H1 (cell line): ENCODE measurements at regions not wholly inside any gene's neighbourhood (a gene's known extent, or its start where the extent isn't known, plus 50 kb on each side); places are given as distances from the start of the nearest gene placed in this dataset.

Experiments used
- BACH1 ChIP-seq: IDR thresholded peaks from 2 replicates; pipeline ENCODE4 v1.6.1; 2012; ENCODE audit warnings: low read length, improper control_type of control experiment
- KDM1A ChIP-seq: fragments of 200-600, 300-600 bp; sonication (generic); IDR thresholded peaks from 2 replicates; pipeline ENCODE4 v1.7.1; 2016; ENCODE audit warnings: mild to moderate bottlenecking, low read length, borderline replicate concordance
- NRF1 ChIP-seq: IDR thresholded peaks from 2 replicates; pipeline ENCODE4 v1.6.1; 2011; ENCODE audit warnings: mild to moderate bottlenecking, low read depth, low read length, improper control_type of control experiment
- RNF2 ChIP-seq: fragments of 200-900, 300-1000 bp; sonication (generic); IDR thresholded peaks from 2 replicates; pipeline ENCODE4 v1.7.1; 2016; ENCODE audit warnings: borderline replicate concordance, low read depth, mild to moderate bottlenecking, antibody characterized with exemption, low read length; ENCODE audit not compliant: poor library complexity, severe bottlenecking; ENCODE audit errors: missing control alignments
- SP4 ChIP-seq: IDR thresholded peaks from 2 replicates; pipeline ENCODE4 v1.6.1; 2012; ENCODE audit warnings: low read length, inconsistent platforms
- TCF12 ChIP-seq: IDR thresholded peaks from 2 replicates; pipeline ENCODE4 v1.6.1; 2011; ENCODE audit warnings: low read depth, mild to moderate bottlenecking, low read length

GRCh38 chrY:19207048-19207447 lies 433.5 kb upstream of the HSFY2 start (continued):
- no peak for TF ChIP-seq TCF12
- TF ChIP-seq SP4 = no peak
- TF ChIP-seq NRF1 = no peak
- no peak for TF ChIP-seq RNF2
- TF ChIP-seq BACH1 = no peak
- no peak for TF ChIP-seq KDM1A
